ENCODE measurements at regions not wholly inside any gene's neighbourhood (a gene's known extent, or its start where the extent isn't known, plus 50 kb on each side); places are given as distances from the start of the nearest gene placed in this dataset.

GRCh38 chr12:24527102-24527501 lies 421.8 kb downstream of the BCAT1 start:
- TF ChIP-seq EP300 (IDR thresholded peaks at IDR 0.05) (no peak), PBX3 (IDR thresholded peaks at IDR 0.05) (no peak)
